ENCODE measurements at regions not wholly inside any gene's neighbourhood (a gene's known extent, or its start where the extent isn't known, plus 50 kb on each side); places are given as distances from the start of the nearest gene placed in this dataset.
"Not testable (repeated sequence)": the region's sequence is repeated elsewhere in the genome, so short reads cannot be mapped to it uniquely, and the experiment has no call there.

- H3K4me1 Mint-ChIP-seq; H3K9me3 Mint-ChIP-seq (ENCODE audit: insufficient read depth); DNase-seq; intact Hi-C loops (cut with micrococcal nuclease); H3K4me3 ChIP-seq (ENCODE audit: control extremely low read depth in 1 of 5, extremely low read depth in 1 of 5, insufficient read depth in 1 of 5, low read depth in 2 of 5, low read length in 4 of 5); H3K4me1 ChIP-seq (ENCODE audit: control insufficient read depth in 2 of 2, insufficient read depth in 2 of 2, low read length in 2 of 2); H3K27me3 ChIP-seq (replicated peaks in 1 of 4; ENCODE audit: control extremely low read depth in 1 of 4, control insufficient read depth in 3 of 4, insufficient read depth in 4 of 4, low read length in 3 of 4); H2AFZ ChIP-seq (ENCODE audit: insufficient read depth, low read depth, low read length, poor library complexity, severe bottlenecking); H3K4me3 Mint-ChIP-seq; H3K4me2 ChIP-seq (replicated peaks; ENCODE audit: low read depth, low read length, poor library complexity, severe bottlenecking); POLR2A ChIA-PET; H3K36me3 ChIP-seq (replicated peaks in 1 of 2; ENCODE audit: control extremely low read depth in 1 of 2, control insufficient read depth in 1 of 2, extremely low read depth in 1 of 2, insufficient read depth in 2 of 2, low read length in 1 of 2); H3K27me3 Mint-ChIP-seq; H3K9me3 ChIP-seq (ENCODE audit: control extremely low read depth in 1 of 3, control insufficient read depth in 2 of 3, insufficient read depth in 1 of 3, low read length in 2 of 3); H4K20me1 ChIP-seq (ENCODE audit: control insufficient read depth, insufficient read depth, low read length, poor library complexity, severe bottlenecking); H3K27ac ChIP-seq (ENCODE audit: low read length in 2 of 2); H3K79me2 ChIP-seq (ENCODE audit: control insufficient read depth, insufficient read depth, low read length); H3K27ac Mint-ChIP-seq; CTCF ChIA-PET; ATAC-seq (ENCODE audit: low read depth); H3K9ac ChIP-seq (ENCODE audit: low read length): not testable (repeated sequence)
- 93% methylated on average over 19 of the region's 20 CpGs for WGBS (ENCODE audit: insufficient coverage)
Observed at GRCh38 chr2:167558272-167558991, 670.2 kb downstream of the XIRP2 start.

GRCh38 chr2:167555098-167555720 is 666.9 kb downstream of the XIRP2 start:
- POLR2A ChIA-PET, result no interaction called here
- intact Hi-C loops (cut with micrococcal nuclease), result no loop called here
- H3K4me1 ChIP-seq (ENCODE audit: control insufficient read depth in 2 of 2, insufficient read depth in 2 of 2, low read length in 2 of 2), result no peaks in the 10 kb centered on the region
- no peak overlapping the region for H3K27ac Mint-ChIP-seq
- H3K27me3 Mint-ChIP-seq, result no peaks in the 10 kb centered on the region
- H3K4me2 ChIP-seq (replicated peaks; ENCODE audit: low read depth, low read length, poor library complexity, severe bottlenecking), result no peak overlapping the region
- DNase-seq (no peak), ATAC-seq (ENCODE audit: low read depth) (no peak)
- H3K36me3 ChIP-seq (replicated peaks in 1 of 2; ENCODE audit: control extremely low read depth in 1 of 2, control insufficient read depth in 1 of 2, extremely low read depth in 1 of 2, insufficient read depth in 2 of 2, low read length in 1 of 2), result no peaks in the 10 kb centered on the region
- H3K9me3 ChIP-seq (ENCODE audit: control extremely low read depth in 1 of 3, control insufficient read depth in 2 of 3, insufficient read depth in 1 of 3, low read length in 2 of 3), result peaks cover 0 to 3% (median 0%) of the 10 kb centered on the region in 3 donors
- no peaks in the 10 kb centered on the region for H3K4me1 Mint-ChIP-seq
- H3K4me3 ChIP-seq (ENCODE audit: control extremely low read depth in 1 of 5, extremely low read depth in 1 of 5, insufficient read depth in 1 of 5, low read depth in 2 of 5, low read length in 4 of 5), result no peak overlapping the region
- CTCF ChIA-PET, result no interaction called here
- no CpG with 5 or more reads among the region's 2 CpGs for WGBS (ENCODE audit: insufficient coverage)
- no peaks in the 10 kb centered on the region for H4K20me1 ChIP-seq (ENCODE audit: control insufficient read depth, insufficient read depth, low read length, poor library complexity, severe bottlenecking)
- H3K27me3 ChIP-seq (replicated peaks in 1 of 4; ENCODE audit: control extremely low read depth in 1 of 4, control insufficient read depth in 3 of 4, insufficient read depth in 4 of 4, low read length in 3 of 4), result no peaks in the 10 kb centered on the region
- H3K9me3 Mint-ChIP-seq (ENCODE audit: insufficient read depth), result no peaks in the 10 kb centered on the region
- no peak overlapping the region for H2AFZ ChIP-seq (ENCODE audit: insufficient read depth, low read depth, low read length, poor library complexity, severe bottlenecking)
- H3K79me2 ChIP-seq (ENCODE audit: control insufficient read depth, insufficient read depth, low read length), result no peaks in the 10 kb centered on the region
- no peak overlapping the region for H3K27ac ChIP-seq (ENCODE audit: low read length in 2 of 2)
- H3K9ac ChIP-seq (ENCODE audit: low read length), result no peak overlapping the region
- H3K4me3 Mint-ChIP-seq, result no peak overlapping the region
- no peak for TF ChIP-seq CTCF (IDR thresholded peaks at IDR 0.05)
- no peak for TF ChIP-seq EZH2 (IDR thresholded peaks at IDR 0.05; ENCODE audit: borderline replicate concordance, insufficient read depth, low read depth, low read length, poor library complexity, severe bottlenecking)
